Heart left ventricle (tissue), 16 donors: ENCODE measurements at regions not wholly inside any gene's neighbourhood (a gene's known extent, or its start where the extent isn't known, plus 50 kb on each side); places are given as distances from the start of the nearest gene placed in this dataset.

Experiments
- ATAC-seq, 4 donors: fragments of 200-7000 bp; cut with Tn5 transposase; one replicate each; pipeline ENCODE4 v1.9.1; 2020 to 2022; ENCODE audit warnings: moderate library complexity in 4 of 4, mild to moderate bottlenecking in 3 of 4, moderate number of reproducible peaks in 1 of 4
- DNase-seq, 5 donors: peaks; one replicate each; pipeline ENCODE4 v3.0.0-alpha.2; 2020
- H3K27ac ChIP-seq, 12 donors: fragments of 200-600 bp; sonication (generic) in 4 of 12; one replicate each; pipeline versions ENCODE4 v1.5.0 to v1.8.0; 2016 to 2022; ENCODE audit warnings: mild to moderate bottlenecking in 2 of 12
- H3K27me3 ChIP-seq, 9 donors: fragments of 200-600 bp; sonication (generic) in 2 of 9; one replicate each; pipeline versions ENCODE4 v1.5.1 to v1.8.0; 2016 to 2022; ENCODE audit warnings: mild to moderate bottlenecking in 3 of 9
- H3K36me3 ChIP-seq, 9 donors: fragments of 200-600 bp; sonication (generic) in 2 of 9; one replicate each; pipeline versions ENCODE4 v1.5.0 to v1.8.0; 2018 to 2022; ENCODE audit warnings: mild to moderate bottlenecking in 2 of 9
- H3K4me1 ChIP-seq, 12 donors: fragments of 200-600 bp; sonication (generic) in 4 of 12; one replicate each; pipeline versions ENCODE4 v1.5.0 to v1.8.0; 2016 to 2022; ENCODE audit warnings: mild to moderate bottlenecking in 3 of 12
- H3K4me3 ChIP-seq, 12 donors: fragments of 200-600 bp; sonication (generic) in 4 of 12; one replicate each; pipeline versions ENCODE4 v1.5.0 to v1.8.0; 2017 to 2022; ENCODE audit warnings: mild to moderate bottlenecking in 9 of 12, moderate library complexity in 4 of 12
- H3K9me3 ChIP-seq, 12 donors: fragments of 200-600 bp; sonication (generic) in 4 of 12; one replicate each; pipeline versions ENCODE4 v1.5.0 to v1.8.0; 2016 to 2022; ENCODE audit warnings: mild to moderate bottlenecking in 1 of 12
- POLR2A ChIP-seq, 2 donors: fragments of 450-650 bp; IDR thresholded peaks; one replicate each; pipeline ENCODE4 v1.6.1; 2017; ENCODE audit warnings: antibody characterized with exemption in 2 of 2, mild to moderate bottlenecking in 2 of 2, moderate library complexity in 2 of 2
- WGBS, 4 donors: extraction: QIAGEN DNeasy Blood & Tissue Kit in 2 of 4; methylation state at CpG; one replicate each; pipeline versions ENCODE4 v1.1.5 to v1.1.7; 2013 to 2018; 5-methylcytosine and 5-hydroxymethylcytosine counted together
- intact Hi-C, 10 donors: fragments of 100-400 bp; cut with DNase I; formaldehyde crosslinking; loops; one replicate each; pipeline versions ENCODE4 v1.11.1 to v1.14.2; 2022
- TF ChIP-seq, protein P1 (sequence below), 12 donors: fragments of 200-600 bp; sonication (generic) in 4 of 12; IDR thresholded peaks; one replicate each; pipeline versions ENCODE4 v1.5.0 to v1.8.0; 2018 to 2022; ENCODE audit warnings: antibody characterized with exemption in 12 of 12, mild to moderate bottlenecking in 5 of 12
- donor health status: ischemic (EF 13 %, LVEDD 7.1; RV severe dilation, severe dysfunction).
- donor health status: healthy with polysubstance abuse.
- donor health status: DM: no; HTN: yes; CAD: no.
- donor health status: DM: no; HTN: no; CAD: no.
- donor health status: ischemic (EF 25% LVEDD 6.9; RV normal size, moderate dysfunction).
- donor health status: ischemic (EF 25% LVEDD 5.7; RV mildly dilated, moderate dysfunction).
- donor health status: healthy.
- donor health status: DM: yes; HTN: yes; CAD: no.
- donor health status: ischemic (EF 35%, LVEDD 5.7; RV mildly dilated, moderate dysfunction).
- donor health status: nonischemic (EF 11% LVEDD 7.7; RV severe dilation, severe dysfunction).
- donor health status: DM: yes; HTN: yes; CAD: no.
- donor health status: PGD.
- donor health status: ischemic (EF 29% LVEDD 5.4; RV normal size, mild dysfunction).
- donor health status: nonischemic (EF 23%, LVEDD 6.1; RV moderate dilation, normal function).

DNA sequence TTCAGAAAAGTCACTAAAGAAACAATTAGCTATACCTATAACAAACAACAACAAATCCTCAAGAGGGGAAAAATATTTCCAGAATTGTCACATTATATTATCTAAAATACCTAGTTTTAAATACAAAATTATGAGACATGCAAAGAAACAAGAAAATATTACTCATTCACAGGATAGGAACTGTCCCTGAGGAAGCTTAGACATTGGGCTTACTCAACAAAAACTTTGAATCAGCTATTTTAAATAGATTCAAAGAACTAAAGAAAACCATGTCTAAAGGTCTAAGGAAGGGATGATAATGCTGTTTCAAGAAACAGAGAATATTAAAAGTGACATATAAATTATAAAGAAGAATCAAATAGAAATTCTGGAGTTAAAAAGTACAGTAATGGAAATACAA is 131.9 kb upstream of the ZNF516 start:
- Histone ChIP-seq H3K36me3 (no peaks in the 10 kb centered on the region), H3K27me3 (no peaks in the 10 kb centered on the region), H3K4me3 (no peak overlapping the region), H3K9me3 (peaks cover 0 to 19% (median 0%) of the 10 kb centered on the region in 12 donors), H3K27ac (no peak overlapping the region), H3K4me1 (peaks cover 0 to under 1% (median 0%) of the 10 kb centered on the region in 12 donors)
- intact Hi-C loops = no loop called here
- DNase-seq (no peak), ATAC-seq (no peak)
- TF ChIP-seq POLR2A (IDR thresholded peaks at IDR 0.05) = no peak
- TF ChIP-seq, protein P1, sequence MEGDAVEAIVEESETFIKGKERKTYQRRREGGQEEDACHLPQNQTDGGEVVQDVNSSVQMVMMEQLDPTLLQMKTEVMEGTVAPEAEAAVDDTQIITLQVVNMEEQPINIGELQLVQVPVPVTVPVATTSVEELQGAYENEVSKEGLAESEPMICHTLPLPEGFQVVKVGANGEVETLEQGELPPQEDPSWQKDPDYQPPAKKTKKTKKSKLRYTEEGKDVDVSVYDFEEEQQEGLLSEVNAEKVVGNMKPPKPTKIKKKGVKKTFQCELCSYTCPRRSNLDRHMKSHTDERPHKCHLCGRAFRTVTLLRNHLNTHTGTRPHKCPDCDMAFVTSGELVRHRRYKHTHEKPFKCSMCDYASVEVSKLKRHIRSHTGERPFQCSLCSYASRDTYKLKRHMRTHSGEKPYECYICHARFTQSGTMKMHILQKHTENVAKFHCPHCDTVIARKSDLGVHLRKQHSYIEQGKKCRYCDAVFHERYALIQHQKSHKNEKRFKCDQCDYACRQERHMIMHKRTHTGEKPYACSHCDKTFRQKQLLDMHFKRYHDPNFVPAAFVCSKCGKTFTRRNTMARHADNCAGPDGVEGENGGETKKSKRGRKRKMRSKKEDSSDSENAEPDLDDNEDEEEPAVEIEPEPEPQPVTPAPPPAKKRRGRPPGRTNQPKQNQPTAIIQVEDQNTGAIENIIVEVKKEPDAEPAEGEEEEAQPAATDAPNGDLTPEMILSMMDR (IDR thresholded peaks at IDR 0.05) = no peak

DNA sequence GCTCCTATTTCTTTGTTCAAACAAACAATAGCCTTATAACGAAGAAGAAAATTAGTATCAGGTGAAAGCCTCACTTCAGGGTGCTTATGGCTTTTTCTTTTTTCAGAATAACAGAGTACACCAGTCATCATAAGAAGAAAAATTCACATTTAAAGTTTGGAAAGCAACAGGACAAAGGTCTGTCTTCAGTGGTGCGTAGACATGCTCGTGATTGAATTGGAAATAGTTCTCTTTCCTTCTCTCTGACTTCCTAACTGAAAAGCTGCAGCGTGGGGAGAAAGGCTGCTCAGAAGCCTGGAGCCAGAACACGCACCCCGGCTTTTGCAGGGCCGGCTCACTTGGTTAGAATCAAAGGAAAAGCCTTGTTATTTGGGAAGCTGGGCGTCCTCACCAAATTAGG is 127.6 kb upstream of the ZNF516 start:
- H3K36me3 ChIP-seq = no peaks in the 10 kb centered on the region
- DNase-seq (no peak), ATAC-seq (no peak)
- no peak overlapping the region for H3K4me3 ChIP-seq
- peaks cover 0 to 10% (median 0%) of the 10 kb centered on the region in 12 donors for H3K9me3 ChIP-seq
- TF ChIP-seq, protein P1 (IDR thresholded peaks at IDR 0.05) = no peak
- H3K27me3 ChIP-seq = no peaks in the 10 kb centered on the region
- WGBS, 4 donors = 86 to 88% (median 87%) methylated on average over 8 of the region's 8 CpGs
- intact Hi-C loops = loop anchor here in 2 of 10 donors (5.0 kb wide), 2 partner anchors 220 to 225 kb away; no protein-coding TSS in a partner anchor
- H3K4me1 ChIP-seq = peaks cover 0 to 25% (median 14%) of the 10 kb centered on the region in 12 donors
- no peak overlapping the region for H3K27ac ChIP-seq

DNA sequence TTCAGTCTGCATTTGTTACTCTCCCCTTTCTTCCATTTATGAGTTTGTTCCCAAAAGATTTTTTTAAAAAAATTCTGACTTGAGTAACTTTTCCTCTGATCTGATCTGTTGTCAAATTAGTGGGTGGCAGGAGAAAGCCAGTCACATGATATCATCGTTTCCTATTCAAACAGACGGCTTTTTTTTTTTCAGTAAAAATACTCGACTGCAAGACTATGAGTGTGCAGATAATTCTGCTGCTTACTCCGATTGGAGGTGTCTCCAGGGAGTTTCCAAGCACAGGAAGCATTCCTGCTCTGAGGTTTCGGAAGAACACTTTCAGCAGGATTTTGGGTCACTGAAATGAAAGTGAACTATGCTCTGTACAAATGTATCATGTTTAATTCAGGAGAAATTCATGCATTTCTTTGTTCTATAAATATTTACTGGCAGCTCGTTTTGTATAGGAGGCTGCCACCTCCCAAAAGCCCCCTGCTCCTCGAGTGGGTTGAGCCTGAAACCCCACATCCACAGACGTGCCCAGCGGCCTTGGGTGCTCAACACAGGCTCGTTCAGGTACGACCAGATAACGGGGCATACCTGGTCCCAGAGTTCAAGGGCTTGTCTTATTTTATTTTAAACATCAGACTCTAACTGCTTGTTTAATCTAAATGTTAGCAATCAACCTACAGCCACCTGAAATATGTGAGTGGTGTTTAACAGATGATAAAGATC is 126.9 kb upstream of the ZNF516 start:
- H3K4me1 ChIP-seq = peaks cover 0 to 25% (median 14%) of the 10 kb centered on the region in 12 donors
- no peaks in the 10 kb centered on the region for H3K27me3 ChIP-seq
- intact Hi-C loops = loop anchor here in 7 of 10 donors (2.0 to 5.0 kb wide), 4 partner anchors 87 to 225 kb away; no protein-coding TSS in a partner anchor
- 43 to 55% (median 48%) methylated on average over 12 of the region's 12 CpGs for WGBS, 4 donors
- no peak for DNase-seq
- no peak overlapping the region for H3K27ac ChIP-seq
- H3K4me3 ChIP-seq = peak overlapping the region in 1 of 12 donors; percentile 13
- no peak for ATAC-seq
- TF ChIP-seq POLR2A (IDR thresholded peaks at IDR 0.05) = no peak
- TF ChIP-seq, protein P1 (IDR thresholded peaks at IDR 0.05) = no peak
- H3K9me3 ChIP-seq = peaks cover 0 to 3% (median 0%) of the 10 kb centered on the region in 12 donors
- H3K36me3 ChIP-seq = no peaks in the 10 kb centered on the region

DNA sequence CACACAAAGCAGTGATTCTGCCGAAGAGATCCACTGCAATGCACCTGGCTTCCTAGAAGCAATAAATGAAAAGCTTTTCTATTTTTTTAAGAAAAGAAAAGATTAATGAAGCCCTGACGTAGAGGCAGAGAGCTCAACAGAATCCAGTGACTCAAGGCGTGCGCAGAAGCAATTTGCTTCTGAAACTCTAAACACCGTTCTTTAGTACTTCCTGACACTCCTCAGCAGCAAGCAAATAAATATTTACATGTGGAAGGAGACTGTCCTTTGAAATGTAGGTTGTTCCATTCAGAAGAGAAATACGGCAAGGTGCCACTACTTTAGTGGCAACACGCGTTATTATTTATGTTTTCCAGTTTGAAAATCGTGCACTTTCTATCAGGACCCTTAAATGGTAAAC is 126.2 kb upstream of the ZNF516 start:
- TF ChIP-seq, protein P1 (IDR thresholded peaks at IDR 0.05) = no peak
- no peak for TF ChIP-seq POLR2A (IDR thresholded peaks at IDR 0.05)
- Histone ChIP-seq H3K4me1 (peaks cover 0 to 25% (median 14%) of the 10 kb centered on the region in 12 donors), H3K27ac (no peak overlapping the region), H3K27me3 (no peaks in the 10 kb centered on the region), H3K4me3 (peak overlapping the region in 2 of 12 donors; percentile 13 to 52), H3K36me3 (no peaks in the 10 kb centered on the region), H3K9me3 (no peaks in the 10 kb centered on the region)
- no peak for ATAC-seq
- WGBS, 4 donors = 58 to 83% (median 69%) methylated on average over 9 of the region's 9 CpGs
- DNase-seq = no peak
- intact Hi-C loops = loop anchor here in 7 of 10 donors (2.0 to 5.0 kb wide), 4 partner anchors 88 to 224 kb away; no protein-coding TSS in a partner anchor
